GM18499 (cell line): ENCODE measurements at regions not wholly inside any gene's neighbourhood (a gene's known extent, or its start where the extent isn't known, plus 50 kb on each side); places are given as distances from the start of the nearest gene placed in this dataset.

Experiments
- ATAC-seq: cut with Tn5 transposase; IDR thresholded peaks from one replicate; pipeline ENCODE4 v1.9.1; 2021; ENCODE audit warnings: moderate number of reproducible peaks; ENCODE audit not compliant: insufficient read depth, unreplicated experiment

DNA sequence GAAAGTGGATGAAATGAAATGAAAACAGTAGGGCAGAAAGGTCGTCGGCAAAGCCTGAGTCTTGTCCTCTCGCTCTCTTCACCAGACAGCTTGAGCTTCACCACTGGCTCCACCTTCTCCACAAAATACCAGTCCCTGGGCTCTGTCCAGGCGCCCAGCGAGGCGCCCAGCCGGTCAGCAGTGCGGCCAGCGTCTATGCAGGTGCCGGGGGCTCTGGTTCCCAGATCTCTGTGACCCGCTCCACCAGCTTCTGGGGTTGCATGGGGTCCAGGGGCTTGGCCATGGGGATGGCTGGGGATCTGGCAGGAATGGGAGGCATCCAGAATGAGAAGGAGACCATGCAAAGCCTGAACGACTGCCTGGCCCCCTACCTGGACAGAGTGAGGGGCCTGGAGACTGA lies 600.5 kb upstream of the ZP4 start:
- ATAC-seq = no peak

DNA sequence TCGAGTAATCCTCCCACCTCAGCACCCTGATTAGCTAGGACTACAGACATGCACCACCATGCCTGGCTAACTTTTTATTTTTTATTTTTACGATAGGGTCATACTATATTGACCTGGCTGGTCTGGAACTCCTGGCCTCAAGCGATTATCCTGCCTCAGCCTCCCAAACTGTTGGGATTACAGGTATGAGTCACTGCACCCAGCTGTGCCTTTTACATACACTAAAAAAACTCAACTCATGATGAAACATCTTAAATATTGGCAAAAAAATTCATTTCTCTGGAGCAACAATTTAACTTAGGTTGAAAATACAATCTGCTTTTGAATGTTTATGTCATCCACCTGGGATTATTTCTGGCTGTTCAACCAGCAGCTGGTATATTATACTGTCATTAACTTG lies 598.3 kb upstream of the ZP4 start:
- no peak for ATAC-seq

DNA sequence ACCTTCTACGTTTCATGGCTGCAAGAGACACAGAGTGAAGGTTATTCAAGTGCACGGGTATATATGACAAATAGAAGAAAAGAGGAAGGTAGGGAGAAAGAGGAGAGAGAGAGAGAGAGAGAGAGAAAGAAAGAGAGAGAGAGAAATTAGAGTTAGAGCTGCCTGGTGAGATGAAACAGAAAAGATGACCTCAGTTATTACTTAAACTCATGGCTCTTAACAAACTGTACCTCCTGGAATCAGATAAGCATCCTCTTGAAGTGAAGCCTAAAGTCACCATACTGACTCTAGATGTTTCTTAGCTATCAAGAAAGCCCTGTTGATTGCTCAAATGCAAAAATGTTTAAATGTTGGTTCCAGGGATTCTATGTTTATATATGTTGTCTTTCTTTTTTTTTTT lies 597.7 kb upstream of the ZP4 start:
- no peak for ATAC-seq

DNA sequence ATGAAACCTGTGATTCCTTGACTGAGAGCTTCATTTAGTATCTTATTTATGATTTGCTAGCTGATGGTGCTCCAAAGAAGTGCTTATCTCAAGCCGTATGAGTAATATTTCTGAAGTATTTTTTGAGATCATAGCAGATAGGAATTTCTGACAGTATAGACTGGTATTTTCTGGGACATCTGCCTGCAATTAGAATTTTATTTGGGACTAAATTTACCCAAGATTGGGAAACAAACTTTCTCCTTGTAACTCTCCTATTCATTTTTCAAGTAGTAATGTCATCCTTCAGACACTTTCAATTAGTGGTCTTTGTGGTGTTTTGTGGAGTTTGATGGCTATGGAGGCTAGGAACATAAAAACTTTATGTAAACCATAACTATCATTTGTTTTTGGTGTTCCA lies 597.2 kb upstream of the ZP4 start:
- ATAC-seq = no peak

DNA sequence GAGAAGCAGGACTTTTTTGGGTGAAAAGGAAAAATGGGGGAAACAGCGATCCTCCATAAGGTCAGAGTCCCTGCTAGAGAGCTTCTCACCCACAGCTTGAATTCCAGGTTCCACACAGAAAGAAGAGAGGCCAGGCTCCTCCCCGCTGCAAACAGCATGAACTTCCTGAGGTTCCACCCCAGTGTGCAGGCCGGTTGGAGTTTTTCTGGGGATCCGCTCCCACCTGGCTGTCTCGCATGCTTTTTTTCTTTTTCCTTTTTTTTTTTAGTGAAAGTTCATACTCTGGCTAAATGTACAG lies 595.1 kb upstream of the ZP4 start:
- ATAC-seq = no peak

DNA sequence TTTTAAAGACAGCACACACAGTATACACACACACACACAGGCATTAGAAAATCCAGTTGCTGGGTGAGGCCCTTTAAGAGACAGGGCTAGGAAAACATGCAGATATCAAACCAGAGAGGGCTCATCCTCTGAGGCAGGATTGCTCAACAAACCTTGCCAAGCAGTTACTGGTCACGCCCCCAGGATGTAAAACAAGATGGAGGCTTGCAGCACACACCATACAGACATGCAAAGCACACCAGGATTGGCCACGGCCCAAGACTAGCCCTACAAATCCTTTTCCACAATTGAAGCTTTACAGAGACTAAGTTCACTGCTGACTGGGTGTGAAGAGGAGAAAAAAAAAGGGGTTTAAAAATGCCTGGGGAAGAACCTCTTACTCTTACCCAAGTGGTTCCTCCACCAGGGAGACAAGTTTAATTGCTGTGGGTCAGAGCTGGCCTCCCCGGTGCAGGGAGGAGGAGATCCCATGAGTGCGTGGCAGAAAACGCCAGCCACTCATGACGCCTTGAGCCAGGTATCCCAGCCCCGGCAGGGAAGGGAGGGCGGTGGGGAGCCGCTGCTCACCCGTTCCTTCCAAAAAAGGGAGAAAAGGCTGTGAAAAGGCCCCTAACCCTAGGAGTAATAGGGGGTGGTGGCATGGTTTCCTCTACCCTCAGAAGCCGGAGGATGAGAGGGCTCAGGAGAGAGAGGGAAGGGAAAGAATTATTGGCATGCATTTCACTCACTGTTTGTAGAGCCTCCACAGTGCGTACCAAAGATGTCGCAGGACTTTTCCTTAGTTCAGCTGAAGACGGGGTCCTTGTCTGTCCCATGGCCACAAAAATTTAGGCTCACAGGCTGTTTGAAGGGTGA lies 594.6 kb upstream of the ZP4 start:
- no peak for ATAC-seq

DNA sequence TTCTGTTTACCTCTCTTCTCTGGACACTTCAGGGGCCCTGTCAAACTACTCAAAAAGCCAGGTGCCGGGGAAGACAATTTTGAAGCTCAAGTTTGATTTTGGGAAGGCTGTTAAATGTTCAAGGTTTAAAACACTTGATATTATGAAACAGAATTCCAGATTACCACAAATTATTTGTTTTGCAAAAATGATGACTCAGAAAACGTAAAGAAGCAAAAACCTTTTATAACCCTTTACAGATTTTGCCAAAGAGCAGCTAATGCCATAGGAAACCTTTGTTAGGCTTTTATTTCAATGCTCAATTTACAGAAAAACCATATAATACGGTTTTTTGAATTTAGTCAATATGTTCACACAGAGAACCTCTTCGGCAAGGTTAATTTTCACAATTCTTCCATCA lies 593.4 kb upstream of the ZP4 start:
- no peak for ATAC-seq

GRCh38 chr1:238476841-238477240 lies 586.1 kb upstream of the ZP4 start:
- ATAC-seq = no peak

GRCh38 chr1:238475712-238476111 lies 585.0 kb upstream of the ZP4 start:
- no peak for ATAC-seq

GRCh38 chr1:238474263-238474662 lies 583.5 kb upstream of the ZP4 start:
- no peak for ATAC-seq

GRCh38 chr1:238469146-238469631 lies 578.5 kb upstream of the ZP4 start:
- no peak for ATAC-seq

DNA sequence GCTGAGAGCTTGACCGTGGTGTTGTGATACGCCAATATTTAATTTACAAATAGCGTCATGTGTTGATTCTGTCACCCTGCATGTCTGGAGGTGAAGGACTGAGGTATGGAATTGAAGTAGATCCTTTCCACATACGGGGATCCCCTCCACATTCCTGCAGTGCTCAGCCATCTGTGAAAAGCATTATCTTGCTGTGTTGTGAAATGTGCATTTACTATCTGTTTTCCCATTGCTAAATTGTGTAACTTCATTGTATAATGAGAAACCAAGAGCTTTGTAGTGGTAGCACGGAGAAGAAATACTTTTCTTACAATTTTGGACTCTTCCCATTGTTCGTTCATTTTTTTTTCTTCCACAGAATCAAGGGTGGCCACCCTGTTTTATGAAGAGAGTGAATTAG lies 577.3 kb upstream of the ZP4 start:
- no peak for ATAC-seq

DNA sequence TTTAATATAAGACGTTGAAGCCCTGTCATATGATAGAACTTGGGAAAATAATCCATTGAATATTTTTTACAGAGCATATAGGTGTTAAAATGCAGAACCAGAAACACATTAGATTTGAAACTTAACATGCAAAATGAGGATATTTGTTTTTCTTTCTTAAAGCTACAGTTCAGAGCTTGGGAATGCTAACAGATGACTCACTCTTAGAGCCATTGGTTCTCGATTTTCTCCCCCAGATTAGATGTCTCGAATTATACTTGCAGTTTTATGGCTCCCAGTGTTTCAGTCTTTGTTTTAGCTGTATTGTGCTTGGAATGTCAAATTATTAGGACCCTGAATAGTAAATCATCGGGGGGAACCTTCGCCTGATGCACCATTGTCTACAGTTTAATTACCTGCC lies 575.7 kb upstream of the ZP4 start:
- no peak for ATAC-seq

GRCh38 chr1:238465449-238465848 lies 574.7 kb upstream of the ZP4 start:
- no peak for ATAC-seq

- ATAC-seq = no peak
Observed at GRCh38 chr1:238458899-238459298, 568.2 kb upstream of the ZP4 start.

GRCh38 chr1:238457610-238458009 lies 566.9 kb upstream of the ZP4 start:
- no peak for ATAC-seq

DNA sequence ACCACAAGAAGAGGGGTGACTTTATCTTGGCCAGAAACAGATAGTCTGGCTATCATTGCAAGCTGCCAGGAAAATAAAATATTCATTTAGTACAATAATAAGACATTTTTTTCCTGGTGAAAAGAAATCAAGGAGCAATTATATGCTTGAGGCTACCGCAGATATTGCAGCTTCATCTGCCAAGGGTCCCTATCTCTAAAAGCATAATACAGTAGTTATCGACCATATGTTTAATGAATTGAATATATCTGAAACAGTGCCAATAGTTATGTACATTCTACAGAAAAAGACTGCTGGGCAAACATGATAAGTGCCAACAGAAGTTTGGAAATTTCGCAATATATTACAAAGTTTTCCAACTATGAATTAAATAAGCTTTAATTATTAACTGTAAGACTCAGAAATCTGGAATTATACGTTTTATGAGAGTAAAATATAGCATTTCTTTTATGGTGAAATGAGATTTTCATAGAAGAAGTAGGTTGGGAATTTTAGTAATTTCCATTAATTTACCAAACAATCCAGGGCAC lies 561.1 kb upstream of the ZP4 start:
- ATAC-seq = no peak

DNA sequence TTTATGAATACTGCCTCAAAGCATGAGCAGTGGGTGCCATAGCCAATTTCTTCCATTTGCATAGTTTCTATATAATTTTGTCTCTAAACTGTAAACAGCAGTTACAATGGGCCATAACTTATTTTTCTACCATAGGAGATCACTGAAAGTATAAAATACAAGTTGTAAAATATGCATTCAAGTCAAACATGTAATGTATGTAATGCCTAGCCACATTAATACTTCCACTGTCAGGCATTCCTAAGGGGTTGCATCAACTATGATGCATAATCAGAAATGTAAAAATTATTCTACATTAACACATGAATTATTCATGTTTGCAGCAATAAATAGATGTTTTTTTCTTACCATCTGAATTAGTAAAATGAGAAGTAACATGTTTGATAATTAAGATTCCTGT lies 560.3 kb upstream of the ZP4 start:
- ATAC-seq = no peak

- no peak for ATAC-seq
Observed at GRCh38 chr1:238443687-238444086, 553.0 kb upstream of the ZP4 start.

GRCh38 chr1:238439511-238439910 lies 548.8 kb upstream of the ZP4 start:
- no peak for ATAC-seq

- ATAC-seq = no peak
Observed at GRCh38 chr1:238438311-238439270, 547.9 kb upstream of the ZP4 start.
